ENCODE measurements at regions not wholly inside any gene's neighbourhood (a gene's known extent, or its start where the extent isn't known, plus 50 kb on each side); places are given as distances from the start of the nearest gene placed in this dataset.

DNA sequence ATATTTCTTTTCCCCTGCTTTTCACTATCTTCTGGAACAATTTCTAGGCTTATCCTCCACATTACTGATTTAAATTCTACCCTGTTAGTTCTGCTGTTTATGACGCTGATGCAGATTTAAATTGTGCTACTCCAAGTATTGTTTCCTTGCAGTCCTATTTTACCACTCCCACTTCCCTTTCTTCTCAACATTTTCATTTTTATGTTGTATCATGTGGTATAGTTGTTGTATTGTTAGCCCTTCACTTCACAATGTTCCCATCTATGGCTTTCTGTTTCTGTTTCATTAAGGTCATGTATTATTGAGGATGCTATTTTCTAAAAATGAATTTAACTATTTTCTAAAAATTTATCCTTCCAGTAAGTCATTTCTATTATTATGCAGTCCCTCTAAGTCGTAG is 254.4 kb downstream of the NDUFS4 start:
- ChIA-PET POLR2A (ENCODE audit: partially characterized antibody) (no interaction called here), CTCF (ENCODE audit: partially characterized antibody) (no interaction called here)
- Histone ChIP-seq H3K4me3 (ENCODE audit: extremely low read depth in 1 of 4, insufficient read depth in 2 of 4, low read depth in 3 of 4, low read length in 4 of 4) (no peak overlapping the region), H3K14ac (ENCODE audit: insufficient read length) (no peak overlapping the region), H4K5ac (ENCODE audit: insufficient read length, low read depth, low read length) (no peak overlapping the region), H2BK5ac (ENCODE audit: low read depth, low read length) (no peak overlapping the region), H2AFZ (ENCODE audit: low read length) (no peak overlapping the region), H2BK12ac (ENCODE audit: low read depth, low read length) (no peak overlapping the region), H3K9me3 (ENCODE audit: insufficient read depth in 2 of 2, low read depth in 1 of 2, low read length in 1 of 2) (no peaks in the 10 kb centered on the region), H3K23me2 (ENCODE audit: low read depth, low read length) (no peaks in the 10 kb centered on the region), H3K4ac (replicated peaks; ENCODE audit: insufficient read length, low read depth, low read length) (no peak overlapping the region), H3K4me2 (ENCODE audit: insufficient read depth in 1 of 2, low read depth in 2 of 2, low read length in 2 of 2) (no peak overlapping the region), H3K79me2 (ENCODE audit: control insufficient read depth in 1 of 2, insufficient read depth in 2 of 2, low read length in 2 of 2) (no peaks in the 10 kb centered on the region), H3K18ac (ENCODE audit: extremely low read depth, low read length) (no peak overlapping the region), H4K20me1 (replicated peaks in 1 of 2; ENCODE audit: control insufficient read depth in 1 of 2, insufficient read depth in 2 of 2, low read length in 2 of 2) (no peaks in the 10 kb centered on the region), H2AK5ac (ENCODE audit: low read depth, low read length) (no peak overlapping the region), H3K56ac (replicated peaks; ENCODE audit: insufficient read length, low read depth, low read length) (no peak overlapping the region), H3K4me1 (replicated peaks in 1 of 4; ENCODE audit: control insufficient read depth in 3 of 4, insufficient read depth in 4 of 4, low read length in 3 of 4) (peaks cover 0 to 4% (median 2%) of the 10 kb centered on the region in 4 experiments; a peak in 3 of 7 replicates), H4K91ac (replicated peaks; ENCODE audit: insufficient read length, low read length) (no peak overlapping the region), H3K27ac (ENCODE audit: low read depth, low read length) (no peak overlapping the region), H3K36me3 (ENCODE audit: control insufficient read depth in 2 of 4, insufficient read depth in 4 of 4, low read length in 3 of 4) (no peaks in the 10 kb centered on the region), H3K9ac (replicated peaks in 1 of 4; ENCODE audit: extremely low read depth in 1 of 4, low read depth in 3 of 4, low read length in 3 of 4) (no peak overlapping the region), H3K79me1 (ENCODE audit: low read depth, low read length) (no peaks in the 10 kb centered on the region), H4K8ac (ENCODE audit: extremely low read depth, insufficient read depth, low read length) (no peak overlapping the region), H2BK20ac (ENCODE audit: low read length) (no peak overlapping the region), H3K23ac (ENCODE audit: insufficient read length) (no peak overlapping the region), H3K27me3 (replicated peaks in 1 of 4; ENCODE audit: control insufficient read depth in 3 of 4, extremely low read depth in 1 of 4, insufficient read depth in 3 of 4, low read length in 3 of 4) (no peaks in the 10 kb centered on the region), H2BK120ac (replicated peaks; ENCODE audit: low read depth, low read length) (no peak overlapping the region), H2BK15ac (ENCODE audit: low read length) (no peak overlapping the region)
- 85% methylated on average over 2 of the region's 2 CpGs; no CpG with 5 or more reads in 1 of the 2 experiments for WGBS, 2 experiments (ENCODE audit: extremely low coverage in 1 of 2, insufficient coverage in 1 of 2, insufficient read length in 1 of 2, insufficient replicate concordance in 2 of 2, low coverage in 1 of 2, low lambda C conversion rate in 2 of 2, missing lambda C conversion rate in 1 of 2)
- DNase-seq (ENCODE audit: low read depth in 1 of 2, low spot score in 2 of 2) (no peak), FAIRE-seq (no peak)
- TF ChIP-seq SP1 (IDR thresholded peaks at IDR 0.05; ENCODE audit: low read depth, low read length) (no peak), FOSL1 (IDR thresholded peaks at IDR 0.05; ENCODE audit: insufficient read depth, low read depth, low read length) (no peak), CTBP2 (IDR thresholded peaks at IDR 0.05; ENCODE audit: borderline replicate concordance, insufficient read depth, insufficient read length, low read length) (no peak), HDAC2 (IDR thresholded peaks at IDR 0.05; ENCODE audit: borderline replicate concordance in 1 of 2, low read depth in 2 of 2, low read length in 2 of 2) (no peak), CBX8 (IDR thresholded peaks at IDR 0.05; ENCODE audit: borderline replicate concordance, low read depth, low read length) (no peak), USF2 (IDR thresholded peaks at IDR 0.05; ENCODE audit: low read length) (no peak)
- TF ChIP-seq, protein P1, sequence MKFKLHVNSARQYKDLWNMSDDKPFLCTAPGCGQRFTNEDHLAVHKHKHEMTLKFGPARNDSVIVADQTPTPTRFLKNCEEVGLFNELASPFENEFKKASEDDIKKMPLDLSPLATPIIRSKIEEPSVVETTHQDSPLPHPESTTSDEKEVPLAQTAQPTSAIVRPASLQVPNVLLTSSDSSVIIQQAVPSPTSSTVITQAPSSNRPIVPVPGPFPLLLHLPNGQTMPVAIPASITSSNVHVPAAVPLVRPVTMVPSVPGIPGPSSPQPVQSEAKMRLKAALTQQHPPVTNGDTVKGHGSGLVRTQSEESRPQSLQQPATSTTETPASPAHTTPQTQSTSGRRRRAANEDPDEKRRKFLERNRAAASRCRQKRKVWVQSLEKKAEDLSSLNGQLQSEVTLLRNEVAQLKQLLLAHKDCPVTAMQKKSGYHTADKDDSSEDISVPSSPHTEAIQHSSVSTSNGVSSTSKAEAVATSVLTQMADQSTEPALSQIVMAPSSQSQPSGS (IDR thresholded peaks at IDR 0.05; ENCODE audit: low read length): no peak
- TF ChIP-seq, protein P2, sequence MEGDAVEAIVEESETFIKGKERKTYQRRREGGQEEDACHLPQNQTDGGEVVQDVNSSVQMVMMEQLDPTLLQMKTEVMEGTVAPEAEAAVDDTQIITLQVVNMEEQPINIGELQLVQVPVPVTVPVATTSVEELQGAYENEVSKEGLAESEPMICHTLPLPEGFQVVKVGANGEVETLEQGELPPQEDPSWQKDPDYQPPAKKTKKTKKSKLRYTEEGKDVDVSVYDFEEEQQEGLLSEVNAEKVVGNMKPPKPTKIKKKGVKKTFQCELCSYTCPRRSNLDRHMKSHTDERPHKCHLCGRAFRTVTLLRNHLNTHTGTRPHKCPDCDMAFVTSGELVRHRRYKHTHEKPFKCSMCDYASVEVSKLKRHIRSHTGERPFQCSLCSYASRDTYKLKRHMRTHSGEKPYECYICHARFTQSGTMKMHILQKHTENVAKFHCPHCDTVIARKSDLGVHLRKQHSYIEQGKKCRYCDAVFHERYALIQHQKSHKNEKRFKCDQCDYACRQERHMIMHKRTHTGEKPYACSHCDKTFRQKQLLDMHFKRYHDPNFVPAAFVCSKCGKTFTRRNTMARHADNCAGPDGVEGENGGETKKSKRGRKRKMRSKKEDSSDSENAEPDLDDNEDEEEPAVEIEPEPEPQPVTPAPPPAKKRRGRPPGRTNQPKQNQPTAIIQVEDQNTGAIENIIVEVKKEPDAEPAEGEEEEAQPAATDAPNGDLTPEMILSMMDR (IDR thresholded peaks at IDR 0.05; ENCODE audit: control extremely low read depth in 1 of 3, insufficient read depth in 1 of 3, low read depth in 1 of 3, low read length in 3 of 3): no peak
